Stimulated activated naive CD4-positive, alpha-beta T cell (primary cell): ENCODE measurements at regions not wholly inside any gene's neighbourhood (a gene's known extent, or its start where the extent isn't known, plus 50 kb on each side); places are given as distances from the start of the nearest gene placed in this dataset.

Source experiments
- DNase-seq, 6 experiments: peaks; one replicate each; lab custom pipeline; 2025; lab: John Stamatoyannopoulos, UW

DNA sequence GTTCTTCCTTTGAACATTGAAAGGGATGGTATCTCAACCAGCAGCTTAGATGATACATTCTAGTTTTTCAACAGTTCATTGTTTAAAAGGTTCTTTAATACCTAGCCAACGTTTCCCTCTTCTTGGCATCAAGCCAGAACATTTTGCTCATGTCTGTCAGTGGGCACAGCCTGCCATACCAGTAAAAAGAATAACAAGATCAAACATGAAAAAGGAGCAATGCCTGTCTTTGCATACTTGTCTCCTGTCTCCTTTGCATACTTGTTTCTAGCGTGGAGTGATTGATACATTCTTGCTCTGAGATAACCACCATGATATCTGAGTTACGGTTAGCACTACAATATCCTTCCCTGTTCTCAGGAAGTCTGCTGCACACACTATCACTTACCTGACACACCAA is 248.6 kb upstream of the DAPK1 start:
- DNase-seq, result no peak

DNA sequence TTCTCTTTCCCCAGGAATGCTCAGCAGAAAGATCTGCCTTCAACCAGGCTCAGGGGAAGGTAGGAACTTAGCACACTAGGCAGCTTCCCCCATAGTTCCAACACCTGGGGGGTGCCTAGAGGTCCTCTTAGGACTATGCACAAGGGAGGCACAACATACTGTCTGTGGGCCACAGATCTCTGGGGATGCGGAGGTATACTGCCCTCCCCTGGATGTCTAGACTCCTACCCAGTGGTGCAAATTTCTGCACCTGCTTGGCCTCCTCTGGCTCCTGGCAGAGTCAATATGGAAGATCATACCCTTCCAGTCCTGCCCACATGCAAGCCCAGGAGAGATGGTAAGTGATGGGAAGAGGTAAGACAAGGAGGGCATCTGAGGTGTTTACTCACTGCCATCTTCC is 247.5 kb upstream of the DAPK1 start:
- no peak for DNase-seq

- no peak for DNase-seq
Observed at GRCh38 chr9:87255431-87256155, 242.1 kb upstream of the DAPK1 start.

GRCh38 chr9:87256973-87257372 is 240.7 kb upstream of the DAPK1 start:
- no peak for DNase-seq

DNA sequence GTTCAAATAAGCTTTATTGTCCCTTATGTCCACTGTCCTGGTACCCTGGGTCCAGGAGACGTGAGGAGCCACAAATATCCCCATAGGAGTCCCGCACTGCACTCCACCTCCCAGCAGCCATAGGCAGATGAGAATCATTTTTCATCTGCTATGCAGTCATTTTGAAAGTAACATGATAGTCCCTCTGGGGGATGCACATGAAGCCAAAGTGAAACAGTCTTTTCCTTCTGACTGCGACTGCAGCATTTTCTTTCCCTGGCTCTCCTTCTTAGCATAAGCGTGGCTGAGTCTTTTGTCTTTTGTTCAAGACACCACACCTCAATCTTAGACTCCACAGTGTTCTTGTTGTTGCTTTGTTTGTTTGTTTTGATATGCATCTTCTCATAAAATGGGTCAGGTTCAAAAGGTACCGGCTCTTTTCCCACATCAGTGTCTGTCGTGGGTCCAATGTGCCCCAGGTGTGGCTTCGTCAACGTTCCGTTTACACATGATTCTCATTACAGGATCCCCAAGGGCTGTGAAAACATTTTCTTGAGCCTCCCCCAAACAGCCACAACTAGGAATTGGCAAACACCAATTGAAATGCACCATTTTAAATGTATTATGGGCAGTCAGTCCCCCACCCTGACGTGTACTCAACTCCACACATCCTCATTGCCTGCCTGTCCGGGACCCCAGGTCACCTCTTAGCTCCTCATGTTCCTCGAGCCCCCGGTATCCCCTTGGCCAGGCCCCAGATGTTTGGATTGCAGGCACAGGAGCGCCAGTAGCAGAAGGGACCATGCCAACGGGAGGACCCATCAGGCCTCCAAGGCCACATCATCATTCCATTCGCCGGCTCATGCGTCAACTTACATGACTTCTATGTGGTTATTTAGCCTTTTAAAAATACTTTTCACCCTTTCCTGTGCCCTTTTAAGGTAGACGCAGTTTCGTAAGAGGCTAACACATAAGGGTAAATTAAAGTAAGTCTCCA is 237.8 kb upstream of the DAPK1 start:
- no peak for DNase-seq

GRCh38 chr9:87263291-87263690 is 234.4 kb upstream of the DAPK1 start:
- DNase-seq, result no peak

DNA sequence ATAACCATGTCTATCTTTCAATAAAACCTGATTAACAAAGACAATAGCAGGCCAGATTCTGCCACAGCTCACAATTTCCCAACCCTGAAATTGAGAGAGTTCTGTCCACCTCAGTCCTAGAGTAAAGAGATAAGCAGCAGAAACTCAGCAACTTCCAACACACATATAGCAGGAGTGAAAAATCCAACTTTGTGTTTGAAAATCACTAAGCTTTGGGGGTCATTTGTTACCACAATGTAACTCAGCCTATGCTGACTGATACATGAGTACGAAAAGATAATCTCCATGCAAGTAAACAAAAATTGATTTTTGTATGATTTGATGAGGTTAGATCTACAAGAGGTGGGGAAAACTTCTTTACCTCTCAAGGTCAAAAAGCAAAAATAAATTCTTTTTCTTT is 231.0 kb upstream of the DAPK1 start:
- DNase-seq, result no peak

GRCh38 chr9:87267251-87268070 is 230.2 kb upstream of the DAPK1 start:
- DNase-seq, result no peak

DNA sequence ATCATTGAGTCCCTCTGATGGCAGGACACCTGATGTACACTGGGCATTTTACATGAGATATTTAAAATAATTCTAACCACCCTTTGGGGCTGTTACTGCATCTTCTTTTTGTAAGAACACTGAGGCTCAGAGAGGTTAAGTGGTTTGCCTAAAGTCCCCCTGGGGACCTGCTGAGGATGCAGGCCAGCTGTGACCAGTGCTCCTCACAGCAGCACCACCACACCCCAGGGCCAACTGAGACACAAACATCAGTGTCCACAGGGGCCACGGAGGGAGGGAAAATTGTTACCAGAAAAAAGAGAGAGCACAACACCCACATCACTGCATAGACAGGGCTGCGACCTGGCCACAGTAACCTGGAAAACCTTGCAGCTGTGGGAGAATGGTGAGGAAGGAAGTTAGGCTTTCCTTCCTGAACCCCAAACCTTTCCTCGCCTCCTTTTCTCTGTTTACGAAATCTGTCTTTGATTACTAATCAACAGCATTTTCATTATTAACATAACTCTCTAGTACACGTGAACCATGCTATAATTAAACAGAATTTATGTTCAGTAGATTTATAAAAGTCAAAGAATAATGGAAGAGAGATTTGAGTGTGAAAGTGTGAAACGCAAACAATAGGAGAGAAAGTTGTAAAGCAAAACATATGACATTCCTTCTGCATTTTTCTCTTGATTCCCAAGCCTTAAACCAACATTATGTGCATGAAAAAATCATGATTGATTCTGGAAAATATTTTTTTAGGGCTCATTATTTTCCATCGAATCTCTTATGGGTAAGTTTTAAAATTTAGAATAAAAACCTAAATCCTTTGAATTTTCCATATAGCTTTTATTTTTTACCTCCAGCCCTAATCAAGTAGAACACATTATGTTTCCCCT is 228.1 kb upstream of the DAPK1 start:
- no peak for DNase-seq

DNA sequence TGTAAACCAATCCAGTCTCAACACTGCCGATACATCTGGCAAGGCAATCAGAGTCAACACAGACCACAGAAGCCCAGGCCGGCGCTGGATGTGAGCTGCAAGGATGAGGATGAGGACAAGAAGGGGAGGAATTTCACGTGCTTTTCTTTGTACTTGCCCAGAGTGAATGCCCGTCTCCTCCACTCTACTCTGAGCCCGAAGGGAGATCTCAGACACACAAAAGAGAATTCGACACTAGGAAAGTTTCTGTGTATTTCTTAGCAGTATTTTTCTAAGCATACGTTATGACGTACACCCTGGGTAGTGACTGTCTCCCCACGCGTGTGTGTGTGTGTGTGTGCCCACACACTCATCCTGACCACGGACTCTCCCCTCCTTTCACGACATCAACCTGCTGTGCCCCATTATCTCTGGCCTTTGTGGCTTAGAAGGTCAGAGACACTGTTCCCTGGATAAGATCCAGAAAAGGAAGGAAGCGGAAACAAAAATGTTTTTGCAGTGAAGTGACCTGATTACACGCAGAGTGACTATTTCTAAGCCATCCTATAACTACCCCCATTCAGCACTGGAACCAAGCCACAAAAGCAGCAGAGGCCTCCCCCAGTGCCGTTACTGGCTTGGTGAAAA is 227.3 kb upstream of the DAPK1 start:
- DNase-seq, result no peak

DNA sequence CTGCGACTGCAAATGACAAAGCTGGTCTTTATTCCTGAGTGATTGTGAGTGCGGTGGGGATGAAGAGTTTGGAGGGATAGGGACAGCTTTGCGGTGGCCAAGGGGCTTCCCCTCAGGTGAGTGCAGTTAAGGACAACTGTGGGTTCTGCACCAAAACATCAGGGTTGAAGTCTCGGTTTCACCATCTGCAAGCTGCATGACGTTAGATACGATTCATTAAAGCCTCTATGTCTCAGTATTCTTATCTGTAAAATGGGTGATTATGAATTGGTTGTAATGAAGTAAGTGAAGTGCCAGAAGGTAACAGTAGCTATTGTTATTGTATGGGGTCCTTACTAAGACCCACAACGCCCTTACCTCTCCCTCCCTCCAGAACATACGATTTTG is 226.8 kb upstream of the DAPK1 start:
- DNase-seq, result no peak

GRCh38 chr9:87271696-87272477 is 225.8 kb upstream of the DAPK1 start:
- no peak for DNase-seq

- no peak for DNase-seq
Observed at GRCh38 chr9:87275047-87275725, 222.5 kb upstream of the DAPK1 start.

DNA sequence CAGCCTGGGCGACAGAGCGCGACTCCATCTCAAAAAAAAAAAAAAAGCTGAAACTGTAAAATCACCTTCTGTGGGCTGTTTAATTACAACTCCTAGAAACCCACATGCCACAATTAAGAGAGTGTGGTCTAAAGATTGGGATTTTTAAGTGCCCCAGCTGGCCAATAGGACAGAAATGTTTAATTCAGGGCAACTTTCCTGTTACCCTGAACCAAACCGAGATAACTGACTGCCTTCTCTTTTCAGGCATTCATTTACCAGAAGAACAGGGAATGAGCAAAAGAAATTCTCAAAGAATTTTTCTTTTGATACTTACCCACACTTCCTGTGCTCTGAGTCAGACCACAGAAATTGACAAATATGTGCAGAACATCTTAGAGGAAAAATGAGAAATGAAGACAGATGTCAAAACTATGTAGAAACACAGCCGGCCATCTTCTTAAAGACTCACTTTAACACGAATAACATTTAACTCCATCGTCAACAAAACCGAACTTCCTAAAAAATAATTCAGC is 221.3 kb upstream of the DAPK1 start:
- DNase-seq, result no peak

DNA sequence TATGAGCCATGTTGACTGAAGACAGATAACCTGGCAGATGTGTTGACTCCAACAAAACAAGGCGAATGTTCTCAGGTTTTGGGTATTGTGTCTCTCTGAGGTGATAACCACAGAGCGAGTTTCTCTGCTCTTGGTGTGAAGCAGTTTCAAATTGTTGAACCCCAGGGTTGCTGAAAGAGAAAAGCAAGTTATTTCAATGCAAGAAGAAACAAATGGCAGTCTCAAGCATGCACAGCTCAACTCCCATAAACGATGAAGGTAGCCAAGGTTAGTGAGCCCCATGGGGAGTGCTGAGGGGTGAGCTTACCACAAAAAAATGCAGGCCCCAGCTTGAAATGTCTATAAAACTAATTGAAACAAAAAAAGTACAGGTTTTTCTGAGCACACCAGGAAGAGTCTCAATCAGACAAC is 220.8 kb upstream of the DAPK1 start:
- DNase-seq, result no peak

GRCh38 chr9:87277346-87277745 is 220.3 kb upstream of the DAPK1 start:
- no peak for DNase-seq

- no peak for DNase-seq
Observed at GRCh38 chr9:87278971-87279733, 218.5 kb upstream of the DAPK1 start.

GRCh38 chr9:87280421-87280820 is 217.2 kb upstream of the DAPK1 start:
- no peak for DNase-seq

GRCh38 chr9:87282538-87282937 is 215.1 kb upstream of the DAPK1 start:
- no peak for DNase-seq
